Fibroblast of lung (primary cell): ENCODE measurements at regions not wholly inside any gene's neighbourhood (a gene's known extent, or its start where the extent isn't known, plus 50 kb on each side); places are given as distances from the start of the nearest gene placed in this dataset.

Experiments used
- DNase-seq, 2 donors: peaks; one replicate each; pipeline versions ENCODE4 v3.0.0 to v3.0.0-alpha.2; 2010; ENCODE audit warnings: low read depth in 2 of 2
- H2AFZ ChIP-seq: 2 replicates; pipeline ENCODE4 v1.5.1; 2012; ENCODE audit warnings: low read length, control low read depth, inconsistent platforms
- H3K27ac ChIP-seq: 2 replicates; pipeline ENCODE4 v1.5.1; 2011; ENCODE audit warnings: low read length, control low read depth; ENCODE audit not compliant: insufficient read depth
- H3K27me3 ChIP-seq: 2 replicates; pipeline ENCODE4 v1.5.1; 2011; ENCODE audit warnings: mild to moderate bottlenecking, low read length; ENCODE audit not compliant: control insufficient read depth, insufficient read depth
- H3K36me3 ChIP-seq: 2 replicates; pipeline ENCODE4 v1.5.1; 2011; ENCODE audit warnings: low read length; ENCODE audit not compliant: control insufficient read depth, insufficient read depth
- H3K4me1 ChIP-seq: 2 replicates; pipeline ENCODE4 v1.5.1; 2011; ENCODE audit warnings: low read length; ENCODE audit not compliant: control insufficient read depth, insufficient read depth; ENCODE audit errors: extremely low read depth
- H3K4me2 ChIP-seq: 2 replicates; pipeline ENCODE4 v1.5.1; 2011; ENCODE audit warnings: low read length, control low read depth; ENCODE audit not compliant: insufficient read depth; ENCODE audit errors: extremely low read depth
- H3K4me3 ChIP-seq, 4 experiments: fragments of 200-600 bp in 1 of 4; sonication (generic) in 1 of 4; replicated peaks in 1 of 4; 2 replicates each; pipeline ENCODE4 v1.5.1; 2011 to 2016; ENCODE audit warnings: low read length in 4 of 4, low read depth in 3 of 4, mild to moderate bottlenecking in 3 of 4, control low read depth in 2 of 4, inconsistent platforms in 1 of 4, mixed read lengths in 1 of 4; ENCODE audit not compliant: insufficient read depth in 1 of 4; ENCODE audit errors: control extremely low read depth in 1 of 4
- H3K79me2 ChIP-seq: 2 replicates; pipeline ENCODE4 v1.5.1; 2012; ENCODE audit warnings: mild to moderate bottlenecking, low read length, inconsistent platforms; ENCODE audit not compliant: control insufficient read depth, insufficient read depth
- H3K9ac ChIP-seq: 2 replicates; pipeline ENCODE4 v1.5.1; 2011; ENCODE audit warnings: mild to moderate bottlenecking, low read length, control low read depth; ENCODE audit not compliant: insufficient read depth
- H3K9me3 ChIP-seq: 2 replicates; pipeline ENCODE4 v1.5.1; 2012; ENCODE audit warnings: low read depth, low read length; ENCODE audit not compliant: control insufficient read depth, insufficient read depth
- H4K20me1 ChIP-seq: 2 replicates; pipeline ENCODE4 v1.5.1; 2011; ENCODE audit warnings: low read length; ENCODE audit not compliant: control insufficient read depth, insufficient read depth; ENCODE audit errors: extremely low read depth
- CTCF ChIP-seq, 2 donors: IDR thresholded peaks in 1 of 2; conservative IDR thresholded peaks in 1 of 2; 1 replicate in 1 of 2; 2 replicates in 1 of 2; pipeline ENCODE4 v1.5.1; 2011 to 2012; ENCODE audit warnings: low read length in 2 of 2, control low read depth in 1 of 2, inconsistent platforms in 1 of 2, low read depth in 1 of 2, mild to moderate bottlenecking in 1 of 2
- EZH2 ChIP-seq: IDR thresholded peaks from 2 replicates; pipeline ENCODE4 v1.5.1; 2012; ENCODE audit warnings: low read length, control low read depth, mild to moderate bottlenecking; ENCODE audit errors: missing control alignments

- Histone ChIP-seq H3K27ac (peak overlapping the region; percentile 52), H3K79me2 (no peaks in the 10 kb centered on the region), H4K20me1 (no peaks in the 10 kb centered on the region), H3K27me3 (no peaks in the 10 kb centered on the region), H3K9me3 (no peaks in the 10 kb centered on the region), H3K9ac (no peak overlapping the region), H3K4me3 (no peak overlapping the region), H3K4me2 (peak overlapping the region; percentile 40), H3K36me3 (no peaks in the 10 kb centered on the region), H3K4me1 (peaks cover 22% of the 10 kb centered on the region), H2AFZ (peak overlapping the region; percentile 6)
- peak; percentile 71 to 84 for DNase-seq
- no peak for TF ChIP-seq CTCF (conservative IDR thresholded peaks at IDR 0.05 in 1 of 2, IDR thresholded peaks at IDR 0.05 in 1 of 2; ENCODE audit: low read depth in 1 of 2, low read length in 2 of 2)
- no peak for TF ChIP-seq EZH2
Observed at GRCh38 chr21:35475762-35476161, 426.7 kb upstream of the RUNX1 start.

- Histone ChIP-seq H3K36me3 (no peaks in the 10 kb centered on the region), H3K4me3 (no peak overlapping the region), H3K9me3 (no peaks in the 10 kb centered on the region), H4K20me1 (no peaks in the 10 kb centered on the region), H3K79me2 (no peaks in the 10 kb centered on the region), H2AFZ (no peak overlapping the region), H3K27ac (no peak overlapping the region), H3K27me3 (no peaks in the 10 kb centered on the region), H3K4me1 (peaks cover 22% of the 10 kb centered on the region), H3K9ac (no peak overlapping the region), H3K4me2 (no peak overlapping the region)
- peak in 1 of 2 donors; percentile 50 for DNase-seq
- TF ChIP-seq CTCF (conservative IDR thresholded peaks at IDR 0.05 in 1 of 2, IDR thresholded peaks at IDR 0.05 in 1 of 2; ENCODE audit: low read depth in 1 of 2, low read length in 2 of 2) (no peak), EZH2 (no peak)
Observed at GRCh38 chr21:35475009-35475408, 425.9 kb upstream of the RUNX1 start.

GRCh38 chr21:35473496-35473895 is 424.4 kb upstream of the RUNX1 start:
- Histone ChIP-seq H3K9ac (no peak overlapping the region), H4K20me1 (no peaks in the 10 kb centered on the region), H3K4me3 (no peak overlapping the region), H3K36me3 (no peaks in the 10 kb centered on the region), H3K27ac (no peak overlapping the region), H3K9me3 (no peaks in the 10 kb centered on the region), H2AFZ (no peak overlapping the region), H3K4me1 (peaks cover 22% of the 10 kb centered on the region), H3K79me2 (no peaks in the 10 kb centered on the region), H3K27me3 (no peaks in the 10 kb centered on the region), H3K4me2 (no peak overlapping the region)
- TF ChIP-seq CTCF (conservative IDR thresholded peaks at IDR 0.05 in 1 of 2, IDR thresholded peaks at IDR 0.05 in 1 of 2; ENCODE audit: low read depth in 1 of 2, low read length in 2 of 2), result no peak
- no peak for TF ChIP-seq EZH2
- DNase-seq, result no peak
